GM18861 (cell line): ENCODE measurements at regions not wholly inside any gene's neighbourhood (a gene's known extent, or its start where the extent isn't known, plus 50 kb on each side); places are given as distances from the start of the nearest gene placed in this dataset.

ENCODE experiments used
- ATAC-seq: cut with Tn5 transposase; IDR thresholded peaks from one replicate; pipeline ENCODE4 v1.9.1; 2021; ENCODE audit not compliant: unreplicated experiment

- no peak for ATAC-seq
Measured at GRCh38 chr14:32019276-32019675, 57.8 kb upstream of the ARHGAP5 start.

GRCh38 chr14:32020882-32021281, 56.2 kb upstream of the ARHGAP5 start:
- ATAC-seq, result no peak

GRCh38 chr14:32021341-32021740, 55.8 kb upstream of the ARHGAP5 start:
- no peak for ATAC-seq

GRCh38 chr14:32022525-32022924, 54.6 kb upstream of the ARHGAP5 start:
- no peak for ATAC-seq

- no peak for ATAC-seq
Measured at GRCh38 chr14:32022938-32023466, 54.1 kb upstream of the ARHGAP5 start.

- no peak for ATAC-seq
Measured at GRCh38 chr14:32023540-32023939, 53.6 kb upstream of the ARHGAP5 start.

GRCh38 chr14:32027255-32027939, 49.7 kb upstream of the ARHGAP5 start:
- ATAC-seq, result no peak
